Kidney (tissue), 13 donors: ENCODE measurements at regions not wholly inside any gene's neighbourhood (a gene's known extent, or its start where the extent isn't known, plus 50 kb on each side); places are given as distances from the start of the nearest gene placed in this dataset.

Source experiments
- DNase-seq, 5 donors: peaks; one replicate each; pipeline ENCODE4 v3.0.0-alpha.2; 2013 to 2020
- FAIRE-seq: peaks from 2 replicates; lab custom pipeline; 2012; peaks lifted over from hg19 to GRCh38; lab: Jason Lieb, UNC
- H3K27ac ChIP-seq, 2 donors: one replicate each; pipeline ENCODE4 v1.7.0; 2013; ENCODE audit warnings: low read depth in 2 of 2, low read length in 2 of 2, inconsistent platforms in 1 of 2
- H3K27me3 ChIP-seq: one replicate; pipeline ENCODE4 v1.7.1; 2013; ENCODE audit warnings: low read length, inconsistent platforms; ENCODE audit not compliant: control insufficient read depth, insufficient read depth
- H3K36me3 ChIP-seq, 3 donors: one replicate each; pipeline versions ENCODE4 v1.7.0 to v1.7.1; 2013; ENCODE audit warnings: low read length in 3 of 3, control low read depth in 1 of 3, inconsistent platforms in 1 of 3; ENCODE audit not compliant: insufficient read depth in 3 of 3, control insufficient read depth in 2 of 3
- H3K4me1 ChIP-seq, 3 donors: one replicate each; pipeline versions ENCODE4 v1.7.0 to v1.7.1; 2013; ENCODE audit warnings: low read length in 3 of 3, inconsistent platforms in 1 of 3, low read depth in 1 of 3; ENCODE audit not compliant: control insufficient read depth in 2 of 3, insufficient read depth in 2 of 3
- H3K4me3 ChIP-seq, 3 donors: one replicate each; pipeline versions ENCODE4 v1.7.0 to v1.8.1; 2013; ENCODE audit warnings: low read length in 3 of 3, control low read depth in 1 of 3, inconsistent platforms in 1 of 3
- H3K9ac ChIP-seq, 3 donors: one replicate each; pipeline versions ENCODE4 v1.7.0 to v1.7.1; 2013; ENCODE audit warnings: low read length in 3 of 3, control low read depth in 1 of 3, inconsistent platforms in 1 of 3
- H3K9me3 ChIP-seq, 3 donors: one replicate each; pipeline versions ENCODE4 v1.7.0 to v1.7.1; 2013; ENCODE audit warnings: low read length in 3 of 3, control low read depth in 1 of 3, inconsistent platforms in 1 of 3; ENCODE audit not compliant: control insufficient read depth in 2 of 3, insufficient read depth in 1 of 3
- CTCF ChIP-seq: IDR thresholded peaks from 3 replicates; pipeline ENCODE4 v1.5.1; 2012; ENCODE audit warnings: mild to moderate bottlenecking, moderate library complexity, borderline replicate concordance; ENCODE audit not compliant: insufficient read depth; ENCODE audit errors: extremely low read depth
- intact Hi-C: fragments of 100-400 bp; cut with DNase I; formaldehyde crosslinking; loops from one replicate; pipeline ENCODE4 v1.11.1; 2022
- donor health status: control.
- donor health status: control.
- donor health status: control.
- donor health status: control.
- donor health status: control.
- donor health status: DM: yes; HTN: yes; CAD: no.
- donor health status: Normal renal cell carcinoma (clear cell type).

- FAIRE-seq (no peak), DNase-seq (peak in 1 of 5 donors; percentile 54)
- no peak for TF ChIP-seq CTCF
- no peaks in the 10 kb centered on the region for H3K9me3 ChIP-seq
- peaks cover 0 to 4% (median 0%) of the 10 kb centered on the region in 3 donors for H3K4me1 ChIP-seq
- no peak overlapping the region for H3K27ac ChIP-seq
- intact Hi-C loops = no loop called here
- no peaks in the 10 kb centered on the region for H3K36me3 ChIP-seq
- H3K4me3 ChIP-seq = no peak overlapping the region
- no peaks in the 10 kb centered on the region for H3K27me3 ChIP-seq
- no peak overlapping the region for H3K9ac ChIP-seq
Observed at GRCh38 chr11:103716363-103716762, 320.1 kb upstream of the DDI1 start.

GRCh38 chr11:103727262-103727661 is 309.2 kb upstream of the DDI1 start:
- H3K4me1 ChIP-seq = peaks cover 0 to 3% (median 0%) of the 10 kb centered on the region in 3 donors
- H3K4me3 ChIP-seq = no peak overlapping the region
- DNase-seq = no peak
- H3K9ac ChIP-seq = no peak overlapping the region
- TF ChIP-seq CTCF = no peak
- H3K27ac ChIP-seq = no peak overlapping the region
- H3K9me3 ChIP-seq = peaks cover 0 to 3% (median 0%) of the 10 kb centered on the region in 3 donors
- H3K36me3 ChIP-seq = no peaks in the 10 kb centered on the region
- H3K27me3 ChIP-seq = no peaks in the 10 kb centered on the region
- intact Hi-C loops = no loop called here
- no peak for FAIRE-seq

GRCh38 chr11:103729617-103730016 is 306.8 kb upstream of the DDI1 start:
- no peak for FAIRE-seq
- peaks cover 0 to 3% (median 0%) of the 10 kb centered on the region in 3 donors for H3K4me1 ChIP-seq
- intact Hi-C loops = no loop called here

More at GRCh38 chr11:103729617-103730016, 306.8 kb upstream of the DDI1 start:
- H3K27me3 ChIP-seq = no peaks in the 10 kb centered on the region
- DNase-seq = no peak
- H3K4me3 ChIP-seq = no peak overlapping the region
- TF ChIP-seq CTCF = no peak
- H3K27ac ChIP-seq = no peak overlapping the region
- no peak overlapping the region for H3K9ac ChIP-seq
- no peaks in the 10 kb centered on the region for H3K36me3 ChIP-seq
- peaks cover 0 to 3% (median 0%) of the 10 kb centered on the region in 3 donors for H3K9me3 ChIP-seq
